NCI-H1048 (cell line): ENCODE measurements at regions not wholly inside any gene's neighbourhood (a gene's known extent, or its start where the extent isn't known, plus 50 kb on each side); places are given as distances from the start of the nearest gene placed in this dataset.
"Not testable (repeated sequence)": the region's sequence is repeated elsewhere in the genome, so short reads cannot be mapped to it uniquely, and the experiment has no call there.

Experiments used
- DNase-seq: peaks from one replicate; lab custom pipeline; 2025; lab: John Stamatoyannopoulos, UW

- DNase-seq, result no peak
Measured at GRCh38 chr3:103787164-103787871, 1352.5 kb downstream of the ZPLD1 start.

GRCh38 chr3:103787879-103788278 lies 1353.1 kb downstream of the ZPLD1 start:
- no peak for DNase-seq

- DNase-seq, result no peak
Measured at GRCh38 chr3:103791786-103792515, 1357.1 kb downstream of the ZPLD1 start.

GRCh38 chr3:103794656-103795055 lies 1359.8 kb downstream of the ZPLD1 start:
- no peak for DNase-seq

- DNase-seq, result no peak
Measured at GRCh38 chr3:103796068-103796467, 1361.3 kb downstream of the ZPLD1 start.

GRCh38 chr3:103803787-103804186 lies 1369.0 kb downstream of the ZPLD1 start:
- DNase-seq, result no peak

- no peak for DNase-seq
Measured at GRCh38 chr3:103810167-103810566, 1375.4 kb downstream of the ZPLD1 start.

GRCh38 chr3:103813955-103814354 lies 1379.1 kb downstream of the ZPLD1 start:
- no peak for DNase-seq

- DNase-seq, result no peak
Measured at GRCh38 chr3:103818398-103818797, 1383.6 kb downstream of the ZPLD1 start.

GRCh38 chr3:103818800-103819199 lies 1384.0 kb downstream of the ZPLD1 start:
- DNase-seq, result no peak

- no peak for DNase-seq
Measured at GRCh38 chr3:103825586-103825985, 1390.8 kb downstream of the ZPLD1 start.

GRCh38 chr3:103829723-103830326 lies 1395.0 kb downstream of the ZPLD1 start:
- no peak for DNase-seq

GRCh38 chr3:103847081-103848062 lies 1412.6 kb downstream of the ZPLD1 start:
- no peak for DNase-seq

GRCh38 chr3:103851793-103852192 lies 1417.0 kb downstream of the ZPLD1 start:
- DNase-seq, result no peak

- no peak for DNase-seq
Measured at GRCh38 chr3:103862415-103862814, 1427.6 kb downstream of the ZPLD1 start.

GRCh38 chr3:103863381-103863780 lies 1428.6 kb downstream of the ZPLD1 start:
- no peak for DNase-seq

GRCh38 chr3:103866113-103866512 lies 1431.3 kb downstream of the ZPLD1 start:
- no peak for DNase-seq

GRCh38 chr3:103873021-103873420 lies 1438.2 kb downstream of the ZPLD1 start:
- DNase-seq, result no peak

- no peak for DNase-seq
Measured at GRCh38 chr3:103873897-103874545, 1439.2 kb downstream of the ZPLD1 start.

- DNase-seq, result not testable (repeated sequence)
Measured at GRCh38 chr3:103881809-103882208, 1447.0 kb downstream of the ZPLD1 start.

- DNase-seq, result no peak
Measured at GRCh38 chr3:103889675-103890074, 1454.9 kb downstream of the ZPLD1 start.
